ENCODE measurements at regions not wholly inside any gene's neighbourhood (a gene's known extent, or its start where the extent isn't known, plus 50 kb on each side); places are given as distances from the start of the nearest gene placed in this dataset.

GRCh38 chr1:72827278-72827677 lies 544.9 kb upstream of the NEGR1 start:
- DNase-seq (ENCODE audit: low read depth, low spot score) (no peak), ATAC-seq (no peak), FAIRE-seq (no peak)
- Histone ChIP-seq H3K4me2 (ENCODE audit: control insufficient read depth, insufficient read depth) (no peak overlapping the region), H3K27me3 (replicated peaks in 1 of 2; ENCODE audit: control insufficient read depth in 2 of 2, insufficient read depth in 2 of 2, low read length in 1 of 2) (no peaks in the 10 kb centered on the region), H3K4me3 (no peak overlapping the region), H3K36me3 (ENCODE audit: control insufficient read depth in 2 of 2, insufficient read depth in 2 of 2, low read length in 1 of 2) (no peaks in the 10 kb centered on the region), H3K79me2 (ENCODE audit: control insufficient read depth, insufficient read depth, low read length) (no peaks in the 10 kb centered on the region), H3K27ac (ENCODE audit: control insufficient read depth, insufficient read depth) (no peak overlapping the region), H3K4me1 (ENCODE audit: control insufficient read depth, insufficient read depth, low read length) (no peaks in the 10 kb centered on the region), H3K9me3 (replicated peaks; ENCODE audit: control insufficient read depth, insufficient read depth, low read length) (no peaks in the 10 kb centered on the region), H2AFZ (ENCODE audit: control insufficient read depth, low read depth, low read length) (no peak overlapping the region), H3K9ac (ENCODE audit: control insufficient read depth, insufficient read depth, low read length) (no peak overlapping the region), H4K20me1 (ENCODE audit: control insufficient read depth, insufficient read depth) (no peaks in the 10 kb centered on the region)
- ChIA-PET POLR2A (no interaction called here), RAD21 (ENCODE audit: unreplicated experiment) (no interaction called here), CTCF (no interaction called here), SMC1A (ENCODE audit: uncharacterized antibody, unreplicated experiment) (no interaction called here)
- in situ Hi-C loops (cut with MboI): no loop called here
- intact Hi-C loops (cut with micrococcal nuclease; ENCODE audit: unreplicated experiment): no loop called here
- BruUV-seq (replicated peaks): no TSS peak
- no peak for TF ChIP-seq ZBTB11 (CRISPR knock-in tag; IDR thresholded peaks at IDR 0.05)
- TF ChIP-seq BRCA1 (IDR thresholded peaks at IDR 0.05; ENCODE audit: low read depth, low read length): no peak
- no peak for TF ChIP-seq CHD2 (IDR thresholded peaks at IDR 0.05; ENCODE audit: borderline replicate concordance, low read depth, low read length)
- TF ChIP-seq, protein P1, sequence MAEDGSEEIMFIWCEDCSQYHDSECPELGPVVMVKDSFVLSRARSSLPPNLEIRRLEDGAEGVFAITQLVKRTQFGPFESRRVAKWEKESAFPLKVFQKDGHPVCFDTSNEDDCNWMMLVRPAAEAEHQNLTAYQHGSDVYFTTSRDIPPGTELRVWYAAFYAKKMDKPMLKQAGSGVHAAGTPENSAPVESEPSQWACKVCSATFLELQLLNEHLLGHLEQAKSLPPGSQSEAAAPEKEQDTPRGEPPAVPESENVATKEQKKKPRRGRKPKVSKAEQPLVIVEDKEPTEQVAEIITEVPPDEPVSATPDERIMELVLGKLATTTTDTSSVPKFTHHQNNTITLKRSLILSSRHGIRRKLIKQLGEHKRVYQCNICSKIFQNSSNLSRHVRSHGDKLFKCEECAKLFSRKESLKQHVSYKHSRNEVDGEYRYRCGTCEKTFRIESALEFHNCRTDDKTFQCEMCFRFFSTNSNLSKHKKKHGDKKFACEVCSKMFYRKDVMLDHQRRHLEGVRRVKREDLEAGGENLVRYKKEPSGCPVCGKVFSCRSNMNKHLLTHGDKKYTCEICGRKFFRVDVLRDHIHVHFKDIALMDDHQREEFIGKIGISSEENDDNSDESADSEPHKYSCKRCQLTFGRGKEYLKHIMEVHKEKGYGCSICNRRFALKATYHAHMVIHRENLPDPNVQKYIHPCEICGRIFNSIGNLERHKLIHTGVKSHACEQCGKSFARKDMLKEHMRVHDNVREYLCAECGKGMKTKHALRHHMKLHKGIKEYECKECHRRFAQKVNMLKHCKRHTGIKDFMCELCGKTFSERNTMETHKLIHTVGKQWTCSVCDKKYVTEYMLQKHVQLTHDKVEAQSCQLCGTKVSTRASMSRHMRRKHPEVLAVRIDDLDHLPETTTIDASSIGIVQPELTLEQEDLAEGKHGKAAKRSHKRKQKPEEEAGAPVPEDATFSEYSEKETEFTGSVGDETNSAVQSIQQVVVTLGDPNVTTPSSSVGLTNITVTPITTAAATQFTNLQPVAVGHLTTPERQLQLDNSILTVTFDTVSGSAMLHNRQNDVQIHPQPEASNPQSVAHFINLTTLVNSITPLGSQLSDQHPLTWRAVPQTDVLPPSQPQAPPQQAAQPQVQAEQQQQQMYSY (CRISPR knock-in tag; IDR thresholded peaks at IDR 0.05): no peak
- TF ChIP-seq E4F1 (IDR thresholded peaks at IDR 0.05; ENCODE audit: borderline replicate concordance, partially characterized antibody): no peak
- no peak for TF ChIP-seq POLR2AphosphoS5 (IDR thresholded peaks at IDR 0.05; ENCODE audit: low read length)
- no peak for TF ChIP-seq ZSCAN29 (IDR thresholded peaks at IDR 0.05)
- TF ChIP-seq, protein P2, sequence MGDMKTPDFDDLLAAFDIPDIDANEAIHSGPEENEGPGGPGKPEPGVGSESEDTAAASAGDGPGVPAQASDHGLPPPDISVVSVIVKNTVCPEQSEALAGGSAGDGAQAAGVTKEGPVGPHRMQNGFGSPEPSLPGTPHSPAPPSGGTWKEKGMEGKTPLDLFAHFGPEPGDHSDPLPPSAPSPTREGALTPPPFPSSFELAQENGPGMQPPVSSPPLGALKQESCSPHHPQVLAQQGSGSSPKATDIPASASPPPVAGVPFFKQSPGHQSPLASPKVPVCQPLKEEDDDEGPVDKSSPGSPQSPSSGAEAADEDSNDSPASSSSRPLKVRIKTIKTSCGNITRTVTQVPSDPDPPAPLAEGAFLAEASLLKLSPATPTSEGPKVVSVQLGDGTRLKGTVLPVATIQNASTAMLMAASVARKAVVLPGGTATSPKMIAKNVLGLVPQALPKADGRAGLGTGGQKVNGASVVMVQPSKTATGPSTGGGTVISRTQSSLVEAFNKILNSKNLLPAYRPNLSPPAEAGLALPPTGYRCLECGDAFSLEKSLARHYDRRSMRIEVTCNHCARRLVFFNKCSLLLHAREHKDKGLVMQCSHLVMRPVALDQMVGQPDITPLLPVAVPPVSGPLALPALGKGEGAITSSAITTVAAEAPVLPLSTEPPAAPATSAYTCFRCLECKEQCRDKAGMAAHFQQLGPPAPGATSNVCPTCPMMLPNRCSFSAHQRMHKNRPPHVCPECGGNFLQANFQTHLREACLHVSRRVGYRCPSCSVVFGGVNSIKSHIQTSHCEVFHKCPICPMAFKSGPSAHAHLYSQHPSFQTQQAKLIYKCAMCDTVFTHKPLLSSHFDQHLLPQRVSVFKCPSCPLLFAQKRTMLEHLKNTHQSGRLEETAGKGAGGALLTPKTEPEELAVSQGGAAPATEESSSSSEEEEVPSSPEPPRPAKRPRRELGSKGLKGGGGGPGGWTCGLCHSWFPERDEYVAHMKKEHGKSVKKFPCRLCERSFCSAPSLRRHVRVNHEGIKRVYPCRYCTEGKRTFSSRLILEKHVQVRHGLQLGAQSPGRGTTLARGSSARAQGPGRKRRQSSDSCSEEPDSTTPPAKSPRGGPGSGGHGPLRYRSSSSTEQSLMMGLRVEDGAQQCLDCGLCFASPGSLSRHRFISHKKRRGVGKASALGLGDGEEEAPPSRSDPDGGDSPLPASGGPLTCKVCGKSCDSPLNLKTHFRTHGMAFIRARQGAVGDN (IDR thresholded peaks at IDR 0.05): no peak
